ENCODE measurements at regions not wholly inside any gene's neighbourhood (a gene's known extent, or its start where the extent isn't known, plus 50 kb on each side); places are given as distances from the start of the nearest gene placed in this dataset.

- TF ChIP-seq PATZ1 (CRISPR knock-in tag; IDR thresholded peaks at IDR 0.05; ENCODE audit: borderline replicate concordance) (no peak), OSR1 (CRISPR knock-in tag; IDR thresholded peaks at IDR 0.05) (no peak), ZFP3 (CRISPR knock-in tag; IDR thresholded peaks at IDR 0.05) (no peak), ARNTL (CRISPR knock-in tag; IDR thresholded peaks at IDR 0.05; ENCODE audit: borderline replicate concordance, low read depth) (no peak), ZFP30 (CRISPR knock-in tag; IDR thresholded peaks at IDR 0.05) (no peak)
- TF ChIP-seq, protein P1, sequence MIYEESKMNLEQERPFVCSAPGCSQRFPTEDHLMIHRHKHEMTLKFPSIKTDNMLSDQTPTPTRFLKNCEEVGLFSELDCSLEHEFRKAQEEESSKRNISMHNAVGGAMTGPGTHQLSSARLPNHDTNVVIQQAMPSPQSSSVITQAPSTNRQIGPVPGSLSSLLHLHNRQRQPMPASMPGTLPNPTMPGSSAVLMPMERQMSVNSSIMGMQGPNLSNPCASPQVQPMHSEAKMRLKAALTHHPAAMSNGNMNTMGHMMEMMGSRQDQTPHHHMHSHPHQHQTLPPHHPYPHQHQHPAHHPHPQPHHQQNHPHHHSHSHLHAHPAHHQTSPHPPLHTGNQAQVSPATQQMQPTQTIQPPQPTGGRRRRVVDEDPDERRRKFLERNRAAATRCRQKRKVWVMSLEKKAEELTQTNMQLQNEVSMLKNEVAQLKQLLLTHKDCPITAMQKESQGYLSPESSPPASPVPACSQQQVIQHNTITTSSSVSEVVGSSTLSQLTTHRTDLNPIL (CRISPR knock-in tag; IDR thresholded peaks at IDR 0.05; ENCODE audit: low read depth), result no peak
These were observed 637.4 kb upstream of the CDH2 start for GRCh38 chr18:28814365-28814764.

All from SK-N-SH treated with all-trans-retinoic acid at 6 μM for 48 hours (cell line).